HEK293 (cell line): ENCODE measurements at regions not wholly inside any gene's neighbourhood (a gene's known extent, or its start where the extent isn't known, plus 50 kb on each side); places are given as distances from the start of the nearest gene placed in this dataset.

ENCODE experiments used
- CTCF ChIP-seq: fragments of 450-650 bp; formaldehyde crosslinking; IDR thresholded peaks from 2 replicates; pipeline ENCODE4 v1.5.1; 2016; ENCODE audit warnings: missing biosample characterization, missing genetic modification characterization
- FEZF1 ChIP-seq: fragments of 450-650 bp; formaldehyde crosslinking; IDR thresholded peaks from 2 replicates; pipeline ENCODE4 v1.5.1; 2016; ENCODE audit warnings: missing biosample characterization, missing genetic modification characterization
- IKZF3 ChIP-seq: fragments of 450-650 bp; IDR thresholded peaks from 2 replicates; pipeline ENCODE4 v1.5.0; 2018; ENCODE audit warnings: missing biosample characterization, mild to moderate bottlenecking, missing genetic modification characterization, moderate library complexity
- SP7 ChIP-seq: fragments of 450-650 bp; formaldehyde crosslinking; IDR thresholded peaks from 2 replicates; pipeline ENCODE4 v1.5.1; 2016; ENCODE audit warnings: missing biosample characterization, missing genetic modification characterization
- YY1 ChIP-seq: fragments of 450-650 bp; formaldehyde crosslinking; IDR thresholded peaks from 2 replicates; pipeline ENCODE4 v1.5.1; 2018; ENCODE audit warnings: missing biosample characterization, missing genetic modification characterization
- ZNF155 ChIP-seq: fragments of 450-650 bp; formaldehyde crosslinking; IDR thresholded peaks from 2 replicates; pipeline ENCODE4 v1.5.1; 2016; ENCODE audit warnings: missing biosample characterization, missing genetic modification characterization
- ZNF274 ChIP-seq, 2 experiments: fragments of 200-500 bp in 1 of 2; fragments of 450-650 bp in 1 of 2; sonication (Bioruptor generic) in 1 of 2; formaldehyde crosslinking in 1 of 2; IDR thresholded peaks; 2 replicates each; pipeline versions ENCODE4 v1.5.1 to v1.6.1; 2014 to 2016; ENCODE audit warnings: borderline replicate concordance in 1 of 2, inconsistent platforms in 1 of 2, low read length in 1 of 2, missing biosample characterization in 1 of 2, missing genetic modification characterization in 1 of 2
- ZNF280D ChIP-seq: fragments of 450-650 bp; formaldehyde crosslinking; IDR thresholded peaks from 2 replicates; pipeline ENCODE4 v1.5.1; 2016; ENCODE audit warnings: missing biosample characterization, missing genetic modification characterization
- ZNF660 ChIP-seq: fragments of 450-650 bp; IDR thresholded peaks from 2 replicates; pipeline ENCODE4 v1.5.1; 2018; ENCODE audit warnings: missing biosample characterization, mild to moderate bottlenecking, missing genetic modification characterization
- ZSCAN23 ChIP-seq: fragments of 450-650 bp; formaldehyde crosslinking; IDR thresholded peaks from 2 replicates; pipeline ENCODE4 v1.5.1; 2016; ENCODE audit warnings: missing biosample characterization, missing genetic modification characterization
- ZXDB ChIP-seq: fragments of 450-650 bp; formaldehyde crosslinking; IDR thresholded peaks from 2 replicates; pipeline ENCODE4 v1.5.1; 2016; ENCODE audit warnings: missing biosample characterization, missing genetic modification characterization
- TF ChIP-seq, protein P1 (sequence below): fragments of 450-650 bp; formaldehyde crosslinking; IDR thresholded peaks from 2 replicates; pipeline ENCODE4 v1.5.1; 2017; ENCODE audit warnings: missing biosample characterization, mild to moderate bottlenecking, missing genetic modification characterization, moderate library complexity
- TF ChIP-seq, protein P2 (sequence below): fragments of 450-650 bp; formaldehyde crosslinking; IDR thresholded peaks from 2 replicates; pipeline ENCODE4 v1.5.1; 2016; ENCODE audit warnings: missing biosample characterization, missing genetic modification characterization

DNA sequence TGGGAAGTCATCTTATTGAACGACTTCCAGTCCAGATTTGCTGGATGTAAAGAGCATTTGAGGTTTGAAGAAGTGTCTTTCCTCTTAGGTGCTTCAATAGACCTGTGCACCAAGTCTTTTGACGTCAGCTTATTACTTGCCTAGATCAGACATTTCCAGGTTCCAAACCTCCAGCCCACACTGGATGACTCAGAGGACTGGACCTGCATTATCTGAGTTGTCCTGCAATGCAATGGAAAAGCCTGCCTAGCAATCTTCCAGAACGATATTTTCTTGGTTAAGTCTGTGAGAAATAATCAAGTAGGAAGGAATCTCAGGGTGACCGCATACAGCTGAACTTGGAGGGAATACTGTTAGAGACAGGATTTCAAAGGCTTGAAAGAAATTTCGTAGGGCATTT lies 147.2 kb upstream of the MOCS2 start:
- TF ChIP-seq SP7 (tag by site-specific recombination), result no peak
- TF ChIP-seq ZNF155, result no peak
- no peak for TF ChIP-seq ZSCAN23 (tag by site-specific recombination)
- TF ChIP-seq CTCF (tag by site-specific recombination), result no peak
- no peak for TF ChIP-seq ZNF660 (tag by site-specific recombination)
- TF ChIP-seq YY1 (tag by site-specific recombination), result no peak
- no peak for TF ChIP-seq ZNF274 (IDR thresholded peaks at IDR 0.05; ENCODE audit: low read length)
- TF ChIP-seq ZNF274 (tag by site-specific recombination; IDR thresholded peaks at IDR 0.05; ENCODE audit: borderline replicate concordance), result no peak
- TF ChIP-seq, protein P1, sequence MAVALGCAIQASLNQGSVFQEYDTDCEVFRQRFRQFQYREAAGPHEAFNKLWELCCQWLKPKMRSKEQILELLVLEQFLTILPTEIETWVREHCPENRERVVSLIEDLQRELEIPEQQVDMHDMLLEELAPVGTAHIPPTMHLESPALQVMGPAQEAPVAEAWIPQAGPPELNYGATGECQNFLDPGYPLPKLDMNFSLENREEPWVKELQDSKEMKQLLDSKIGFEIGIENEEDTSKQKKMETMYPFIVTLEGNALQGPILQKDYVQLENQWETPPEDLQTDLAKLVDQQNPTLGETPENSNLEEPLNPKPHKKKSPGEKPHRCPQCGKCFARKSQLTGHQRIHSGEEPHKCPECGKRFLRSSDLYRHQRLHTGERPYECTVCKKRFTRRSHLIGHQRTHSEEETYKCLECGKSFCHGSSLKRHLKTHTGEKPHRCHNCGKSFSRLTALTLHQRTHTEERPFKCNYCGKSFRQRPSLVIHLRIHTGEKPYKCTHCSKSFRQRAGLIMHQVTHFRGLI (tag by site-specific recombination), result no peak
- TF ChIP-seq, protein P2, sequence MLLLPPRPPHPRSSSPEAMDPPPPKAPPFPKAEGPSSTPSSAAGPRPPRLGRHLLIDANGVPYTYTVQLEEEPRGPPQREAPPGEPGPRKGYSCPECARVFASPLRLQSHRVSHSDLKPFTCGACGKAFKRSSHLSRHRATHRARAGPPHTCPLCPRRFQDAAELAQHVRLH (tag by site-specific recombination), result no peak
- no peak for TF ChIP-seq FEZF1 (tag by site-specific recombination)
- no peak for TF ChIP-seq ZXDB (tag by site-specific recombination)
- no peak for TF ChIP-seq IKZF3 (tag by site-specific recombination)
- no peak for TF ChIP-seq ZNF280D (tag by site-specific recombination)
